ENCODE measurements at regions not wholly inside any gene's neighbourhood (a gene's known extent, or its start where the extent isn't known, plus 50 kb on each side); places are given as distances from the start of the nearest gene placed in this dataset.

DNA sequence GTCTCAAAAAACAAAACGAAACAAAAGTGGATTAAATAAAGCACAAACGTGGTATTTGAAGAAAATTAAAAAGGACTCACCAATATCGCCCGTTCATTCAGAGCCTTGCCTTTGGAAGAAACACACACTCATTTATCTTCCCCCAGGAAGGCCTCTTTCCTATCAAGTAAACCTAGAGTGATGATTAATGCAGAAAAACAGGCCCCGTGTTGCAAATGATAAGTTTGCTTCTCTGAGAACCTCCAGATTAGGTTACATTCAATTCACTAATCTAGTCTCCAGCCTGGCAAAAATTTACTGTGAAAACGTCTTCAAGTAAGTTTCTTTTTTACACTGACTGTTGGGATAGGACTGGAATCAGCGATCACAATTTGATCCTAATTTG is 78.0 kb upstream of the C1GALT1 start:
- TF ChIP-seq CTCF (conservative IDR thresholded peaks at IDR 0.05): no peak
- no peak for TF ChIP-seq ZFX (IDR thresholded peaks at IDR 0.05)
